ENCODE measurements at regions not wholly inside any gene's neighbourhood (a gene's known extent, or its start where the extent isn't known, plus 50 kb on each side); places are given as distances from the start of the nearest gene placed in this dataset.

GRCh38 chr3:64927689-64928088 lies 239.9 kb upstream of the ADAMTS9 start:
- no peak overlapping the region for H3K4me3 ChIP-seq (replicated peaks in 1 of 2; ENCODE audit: low read depth in 2 of 2, low read length in 2 of 2)
- TF ChIP-seq, protein P1, sequence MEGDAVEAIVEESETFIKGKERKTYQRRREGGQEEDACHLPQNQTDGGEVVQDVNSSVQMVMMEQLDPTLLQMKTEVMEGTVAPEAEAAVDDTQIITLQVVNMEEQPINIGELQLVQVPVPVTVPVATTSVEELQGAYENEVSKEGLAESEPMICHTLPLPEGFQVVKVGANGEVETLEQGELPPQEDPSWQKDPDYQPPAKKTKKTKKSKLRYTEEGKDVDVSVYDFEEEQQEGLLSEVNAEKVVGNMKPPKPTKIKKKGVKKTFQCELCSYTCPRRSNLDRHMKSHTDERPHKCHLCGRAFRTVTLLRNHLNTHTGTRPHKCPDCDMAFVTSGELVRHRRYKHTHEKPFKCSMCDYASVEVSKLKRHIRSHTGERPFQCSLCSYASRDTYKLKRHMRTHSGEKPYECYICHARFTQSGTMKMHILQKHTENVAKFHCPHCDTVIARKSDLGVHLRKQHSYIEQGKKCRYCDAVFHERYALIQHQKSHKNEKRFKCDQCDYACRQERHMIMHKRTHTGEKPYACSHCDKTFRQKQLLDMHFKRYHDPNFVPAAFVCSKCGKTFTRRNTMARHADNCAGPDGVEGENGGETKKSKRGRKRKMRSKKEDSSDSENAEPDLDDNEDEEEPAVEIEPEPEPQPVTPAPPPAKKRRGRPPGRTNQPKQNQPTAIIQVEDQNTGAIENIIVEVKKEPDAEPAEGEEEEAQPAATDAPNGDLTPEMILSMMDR (IDR thresholded peaks at IDR 0.05; ENCODE audit: low read depth, low read length) = no peak
- DNase-seq (ENCODE audit: low read depth in 2 of 2) = no peak

GRCh38 chr3:64925575-64925974 lies 237.8 kb upstream of the ADAMTS9 start:
- no peak for DNase-seq (ENCODE audit: low read depth in 2 of 2)
- H3K4me3 ChIP-seq (replicated peaks in 1 of 2; ENCODE audit: low read depth in 2 of 2, low read length in 2 of 2) = no peak overlapping the region
- TF ChIP-seq, protein P1 (IDR thresholded peaks at IDR 0.05; ENCODE audit: low read depth, low read length) = no peak

GRCh38 chr3:64924961-64925360 lies 237.2 kb upstream of the ADAMTS9 start:
- DNase-seq (ENCODE audit: low read depth in 2 of 2) = no peak
- H3K4me3 ChIP-seq (replicated peaks in 1 of 2; ENCODE audit: low read depth in 2 of 2, low read length in 2 of 2) = no peak overlapping the region
- TF ChIP-seq, protein P1 (IDR thresholded peaks at IDR 0.05; ENCODE audit: low read depth, low read length) = no peak

GRCh38 chr3:64922213-64922612 lies 234.4 kb upstream of the ADAMTS9 start:
- no peak for DNase-seq (ENCODE audit: low read depth in 2 of 2)
- TF ChIP-seq, protein P1 (IDR thresholded peaks at IDR 0.05; ENCODE audit: low read depth, low read length) = no peak

DNA sequence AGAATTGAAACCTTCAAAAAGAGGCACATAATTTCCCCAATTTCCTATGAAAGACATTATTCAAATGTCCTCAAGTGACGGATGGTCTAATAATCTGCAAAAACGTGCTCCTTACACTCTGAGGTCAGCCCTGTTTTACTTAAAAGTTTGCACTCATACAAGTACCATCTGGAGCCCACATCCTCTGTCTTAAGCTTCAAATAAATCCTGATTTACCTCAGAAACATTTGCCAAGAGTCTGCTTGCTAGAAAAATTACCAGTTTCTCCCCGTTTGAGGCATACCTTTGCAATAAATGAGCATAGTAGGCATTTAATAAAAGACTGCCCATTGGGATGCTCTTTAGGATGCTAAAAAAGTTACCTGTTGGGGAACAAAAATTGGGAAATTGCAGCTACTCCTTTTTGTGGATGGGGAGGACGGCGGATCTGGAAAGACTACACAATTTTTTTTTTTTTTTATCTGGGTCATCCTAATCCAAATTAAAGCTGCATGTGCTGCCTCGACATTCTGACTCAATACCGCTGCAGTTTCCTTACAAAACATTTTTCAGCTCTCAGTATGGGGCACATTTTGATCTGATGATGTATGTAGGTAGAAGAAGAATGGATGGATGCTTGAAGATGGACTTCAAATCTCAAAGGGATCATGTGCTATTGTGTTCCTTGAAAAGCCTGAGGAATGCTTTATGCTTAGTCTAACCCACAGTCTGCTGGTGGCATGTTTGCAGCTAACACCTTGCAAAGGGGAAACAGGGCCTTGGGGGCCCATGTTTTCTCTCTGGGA lies 233.7 kb upstream of the ADAMTS9 start:
- DNase-seq (ENCODE audit: low read depth in 2 of 2) = no peak
- TF ChIP-seq, protein P1 (IDR thresholded peaks at IDR 0.05; ENCODE audit: low read depth, low read length) = no peak
- no peak overlapping the region for H3K4me3 ChIP-seq (replicated peaks in 1 of 2; ENCODE audit: low read depth in 2 of 2, low read length in 2 of 2)

More at GRCh38 chr3:64922213-64922612, 234.4 kb upstream of the ADAMTS9 start:
- H3K4me3 ChIP-seq (replicated peaks in 1 of 2; ENCODE audit: low read depth in 2 of 2, low read length in 2 of 2) = no peak overlapping the region

GRCh38 chr3:64919934-64920333 lies 232.1 kb upstream of the ADAMTS9 start:
- TF ChIP-seq, protein P1 (IDR thresholded peaks at IDR 0.05; ENCODE audit: low read depth, low read length) = no peak
- no peak overlapping the region for H3K4me3 ChIP-seq (replicated peaks in 1 of 2; ENCODE audit: low read depth in 2 of 2, low read length in 2 of 2)
- DNase-seq (ENCODE audit: low read depth in 2 of 2) = no peak
